SK-N-SH (cell line): ENCODE measurements at regions not wholly inside any gene's neighbourhood (a gene's known extent, or its start where the extent isn't known, plus 50 kb on each side); places are given as distances from the start of the nearest gene placed in this dataset.

ENCODE experiments used
- CTCF ChIA-PET: fragments of 300-600, 350-600 bp; formaldehyde crosslinking; extraction: SDS; loops from one replicate; lab custom pipeline; 2021; lab: Yijun Ruan, JAX
- POLR2A ChIA-PET: fragments of 350-600 bp; sonication (Branson Sonifier 250); formaldehyde crosslinking; extraction: SDS; loops from one replicate; lab custom pipeline; 2020; ENCODE audit warnings: antibody characterized with exemption, inconsistent platforms; lab: Yijun Ruan, JAX
- DNase-seq: peaks from one replicate; pipeline ENCODE4 v3.0.0; 2012
- H2AFZ ChIP-seq: fragments of 200-600 bp; sonication (generic); 2 replicates; pipeline ENCODE4 v1.8.1; 2016; ENCODE audit warnings: antibody characterized with exemption, mild to moderate bottlenecking, low read depth
- H3F3A ChIP-seq: fragments of 200-600 bp; sonication (generic); replicated peaks from 2 replicates; pipeline ENCODE3; 2016; ENCODE audit warnings: antibody characterized with exemption, mild to moderate bottlenecking; ENCODE audit not compliant: insufficient read depth
- H3K27ac ChIP-seq, 2 experiments: fragments of 200-500 bp in 1 of 2; fragments of 200-600 bp in 1 of 2; sonication (Bioruptor generic) in 1 of 2; sonication (generic), shearing (Covaris generic) in 1 of 2; 2 replicates each; pipeline versions ENCODE4 v1.5.1 to v1.6.1; 2014 to 2016; ENCODE audit warnings: low read depth in 2 of 2, inconsistent platforms in 1 of 2, low read length in 1 of 2, mild to moderate bottlenecking in 1 of 2, mixed read lengths in 1 of 2
- H3K27me3 ChIP-seq: fragments of 200-600 bp; sonication (generic), shearing (Covaris generic); 2 replicates; pipeline ENCODE4 v1.6.1; 2016; ENCODE audit warnings: mixed run types; ENCODE audit not compliant: insufficient read depth
- H3K36me3 ChIP-seq, 2 experiments: fragments of 200-500 bp in 1 of 2; fragments of 200-600 bp in 1 of 2; sonication (Bioruptor generic) in 1 of 2; sonication (generic) in 1 of 2; replicated peaks in 1 of 2; 2 replicates each; pipeline versions ENCODE3 to v1.5.1; 2014 to 2016; ENCODE audit warnings: low read length in 1 of 2, mild to moderate bottlenecking in 1 of 2; ENCODE audit not compliant: insufficient read depth in 2 of 2, control insufficient read depth in 1 of 2
- H3K4me1 ChIP-seq, 2 experiments: fragments of 200-500 bp in 1 of 2; fragments of 200-600 bp in 1 of 2; sonication (Bioruptor generic) in 1 of 2; sonication (generic), shearing (Covaris generic) in 1 of 2; 2 replicates each; pipeline versions ENCODE4 v1.5.1 to v1.6.1; 2014 to 2016; ENCODE audit warnings: low read depth in 1 of 2, low read length in 1 of 2, mixed run types in 1 of 2; ENCODE audit not compliant: insufficient read depth in 2 of 2, control insufficient read depth in 1 of 2
- H3K4me2 ChIP-seq: fragments of 200-600 bp; sonication (generic), shearing (Covaris generic); 2 replicates; pipeline ENCODE4 v1.6.1; 2017; ENCODE audit warnings: mixed run types
- H3K4me3 ChIP-seq, 2 experiments: fragments of 200-500 bp in 1 of 2; fragments of 200-600 bp in 1 of 2; sonication (Bioruptor generic) in 1 of 2; sonication (generic), shearing (Covaris generic) in 1 of 2; 2 replicates each; pipeline versions ENCODE4 v1.5.1 to v1.8.1; 2014 to 2016; ENCODE audit warnings: low read depth in 2 of 2, inconsistent platforms in 1 of 2, low read length in 1 of 2, mild to moderate bottlenecking in 1 of 2, mixed read lengths in 1 of 2, moderate library complexity in 1 of 2
- H3K79me2 ChIP-seq: fragments of 200-600 bp; sonication (generic); 2 replicates; pipeline ENCODE4 v1.8.1; 2017; ENCODE audit warnings: mild to moderate bottlenecking; ENCODE audit not compliant: insufficient read depth
- H3K9ac ChIP-seq: fragments of 200-600 bp; sonication (generic); 2 replicates; pipeline ENCODE4 v1.6.1; 2017; ENCODE audit warnings: mixed run types
- H3K9me2 ChIP-seq: fragments of 200-600 bp; sonication (generic); 2 replicates; pipeline ENCODE4 v1.6.1; 2017; ENCODE audit warnings: mixed run types
- H3K9me3 ChIP-seq: fragments of 200-600 bp; sonication (generic); 2 replicates; pipeline ENCODE4 v1.6.1; 2017; ENCODE audit warnings: mixed run types, mild to moderate bottlenecking, moderate library complexity
- H4K20me1 ChIP-seq: fragments of 200-600 bp; sonication (generic); 2 replicates; pipeline ENCODE4 v1.6.1; 2017; ENCODE audit warnings: mild to moderate bottlenecking, mixed run types; ENCODE audit not compliant: insufficient read depth
- FOXJ3 ChIP-seq: sonication (generic); formaldehyde crosslinking; IDR thresholded peaks from 2 replicates; pipeline ENCODE4 v1.5.1; 2020; ENCODE audit warnings: mild to moderate bottlenecking, missing genetic modification reagents
- MXI1 ChIP-seq: IDR thresholded peaks from 2 replicates; pipeline ENCODE4 v1.6.1; 2012; ENCODE audit warnings: mild to moderate bottlenecking, low read depth, low read length, improper control_type of control experiment
- NFIC ChIP-seq: IDR thresholded peaks from 2 replicates; pipeline ENCODE4 v1.4.0; 2012; ENCODE audit warnings: borderline replicate concordance
- POLR2AphosphoS5 ChIP-seq: IDR thresholded peaks from 2 replicates; pipeline ENCODE4 v1.6.1; 2012; ENCODE audit warnings: low read depth, low read length
- WGBS: methylation state at CpG from one replicate; pipeline ENCODE4 v1.1.6; 2017; ENCODE audit warnings: low lambda C conversion rate; 5-methylcytosine and 5-hydroxymethylcytosine counted together
- TF ChIP-seq, protein P1 (sequence below): IDR thresholded peaks from 2 replicates; pipeline ENCODE4 v1.4.0; 2012; ENCODE audit warnings: low read depth
- TF ChIP-seq, protein P2 (sequence below): IDR thresholded peaks from 2 replicates; pipeline ENCODE4 v1.6.1; 2012; ENCODE audit warnings: mild to moderate bottlenecking, low read depth, low read length, moderate library complexity

- no peaks in the 10 kb centered on the region for H3K9me2 ChIP-seq
- no peaks in the 10 kb centered on the region for H3F3A ChIP-seq
- WGBS: 41% methylated on average over 11 of the region's 11 CpGs
- TF ChIP-seq FOXJ3 (CRISPR knock-in tag): no peak
- TF ChIP-seq, protein P1, sequence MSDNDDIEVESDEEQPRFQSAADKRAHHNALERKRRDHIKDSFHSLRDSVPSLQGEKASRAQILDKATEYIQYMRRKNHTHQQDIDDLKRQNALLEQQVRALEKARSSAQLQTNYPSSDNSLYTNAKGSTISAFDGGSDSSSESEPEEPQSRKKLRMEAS: no peak
- no peaks in the 10 kb centered on the region for H3K27me3 ChIP-seq
- H3K9me3 ChIP-seq: no peaks in the 10 kb centered on the region
- no peaks in the 10 kb centered on the region for H3K36me3 ChIP-seq
- CTCF ChIA-PET: no interaction called here
- H2AFZ ChIP-seq: no peak overlapping the region
- no peak overlapping the region for H3K4me3 ChIP-seq
- H3K9ac ChIP-seq: no peak overlapping the region
- POLR2A ChIA-PET: no interaction called here
- H4K20me1 ChIP-seq: no peaks in the 10 kb centered on the region
- DNase-seq: peak; percentile 44
- H3K4me2 ChIP-seq: no peak overlapping the region
- no peak overlapping the region for H3K27ac ChIP-seq
- H3K4me1 ChIP-seq: no peaks in the 10 kb centered on the region
- H3K79me2 ChIP-seq: no peaks in the 10 kb centered on the region
These were observed 228.5 kb upstream of the AJAP1 start for GRCh38 chr1:4425892-4426291.

GRCh38 chr1:4428711-4429110, 225.7 kb upstream of the AJAP1 start:
- no peak for TF ChIP-seq POLR2AphosphoS5
- TF ChIP-seq NFIC: no peak
- TF ChIP-seq MXI1: no peak
- TF ChIP-seq, protein P2, sequence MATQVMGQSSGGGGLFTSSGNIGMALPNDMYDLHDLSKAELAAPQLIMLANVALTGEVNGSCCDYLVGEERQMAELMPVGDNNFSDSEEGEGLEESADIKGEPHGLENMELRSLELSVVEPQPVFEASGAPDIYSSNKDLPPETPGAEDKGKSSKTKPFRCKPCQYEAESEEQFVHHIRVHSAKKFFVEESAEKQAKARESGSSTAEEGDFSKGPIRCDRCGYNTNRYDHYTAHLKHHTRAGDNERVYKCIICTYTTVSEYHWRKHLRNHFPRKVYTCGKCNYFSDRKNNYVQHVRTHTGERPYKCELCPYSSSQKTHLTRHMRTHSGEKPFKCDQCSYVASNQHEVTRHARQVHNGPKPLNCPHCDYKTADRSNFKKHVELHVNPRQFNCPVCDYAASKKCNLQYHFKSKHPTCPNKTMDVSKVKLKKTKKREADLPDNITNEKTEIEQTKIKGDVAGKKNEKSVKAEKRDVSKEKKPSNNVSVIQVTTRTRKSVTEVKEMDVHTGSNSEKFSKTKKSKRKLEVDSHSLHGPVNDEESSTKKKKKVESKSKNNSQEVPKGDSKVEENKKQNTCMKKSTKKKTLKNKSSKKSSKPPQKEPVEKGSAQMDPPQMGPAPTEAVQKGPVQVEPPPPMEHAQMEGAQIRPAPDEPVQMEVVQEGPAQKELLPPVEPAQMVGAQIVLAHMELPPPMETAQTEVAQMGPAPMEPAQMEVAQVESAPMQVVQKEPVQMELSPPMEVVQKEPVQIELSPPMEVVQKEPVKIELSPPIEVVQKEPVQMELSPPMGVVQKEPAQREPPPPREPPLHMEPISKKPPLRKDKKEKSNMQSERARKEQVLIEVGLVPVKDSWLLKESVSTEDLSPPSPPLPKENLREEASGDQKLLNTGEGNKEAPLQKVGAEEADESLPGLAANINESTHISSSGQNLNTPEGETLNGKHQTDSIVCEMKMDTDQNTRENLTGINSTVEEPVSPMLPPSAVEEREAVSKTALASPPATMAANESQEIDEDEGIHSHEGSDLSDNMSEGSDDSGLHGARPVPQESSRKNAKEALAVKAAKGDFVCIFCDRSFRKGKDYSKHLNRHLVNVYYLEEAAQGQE: no peak
- ChIA-PET POLR2A (no interaction called here), CTCF (no interaction called here)
- Histone ChIP-seq H3K27ac (no peak overlapping the region), H2AFZ (no peak overlapping the region), H4K20me1 (no peaks in the 10 kb centered on the region), H3K9ac (no peak overlapping the region), H3F3A (no peaks in the 10 kb centered on the region), H3K4me3 (no peak overlapping the region), H3K36me3 (no peaks in the 10 kb centered on the region), H3K27me3 (no peaks in the 10 kb centered on the region), H3K9me3 (no peaks in the 10 kb centered on the region), H3K4me2 (no peak overlapping the region), H3K79me2 (no peaks in the 10 kb centered on the region), H3K4me1 (no peaks in the 10 kb centered on the region), H3K9me2 (no peaks in the 10 kb centered on the region)
- DNase-seq: no peak
